ENCODE measurements at regions not wholly inside any gene's neighbourhood (a gene's known extent, or its start where the extent isn't known, plus 50 kb on each side); places are given as distances from the start of the nearest gene placed in this dataset.

GRCh38 chr3:17793542-17794195 lies 51.2 kb upstream of the TBC1D5 start:
- TF ChIP-seq POLR2AphosphoS5 (IDR thresholded peaks at IDR 0.05; ENCODE audit: low read depth, low read length), result no peak
- no peak for TF ChIP-seq EP300 (IDR thresholded peaks at IDR 0.05; ENCODE audit: borderline replicate concordance in 1 of 2, low read depth in 2 of 2, low read length in 2 of 2)
- TF ChIP-seq, protein P1, sequence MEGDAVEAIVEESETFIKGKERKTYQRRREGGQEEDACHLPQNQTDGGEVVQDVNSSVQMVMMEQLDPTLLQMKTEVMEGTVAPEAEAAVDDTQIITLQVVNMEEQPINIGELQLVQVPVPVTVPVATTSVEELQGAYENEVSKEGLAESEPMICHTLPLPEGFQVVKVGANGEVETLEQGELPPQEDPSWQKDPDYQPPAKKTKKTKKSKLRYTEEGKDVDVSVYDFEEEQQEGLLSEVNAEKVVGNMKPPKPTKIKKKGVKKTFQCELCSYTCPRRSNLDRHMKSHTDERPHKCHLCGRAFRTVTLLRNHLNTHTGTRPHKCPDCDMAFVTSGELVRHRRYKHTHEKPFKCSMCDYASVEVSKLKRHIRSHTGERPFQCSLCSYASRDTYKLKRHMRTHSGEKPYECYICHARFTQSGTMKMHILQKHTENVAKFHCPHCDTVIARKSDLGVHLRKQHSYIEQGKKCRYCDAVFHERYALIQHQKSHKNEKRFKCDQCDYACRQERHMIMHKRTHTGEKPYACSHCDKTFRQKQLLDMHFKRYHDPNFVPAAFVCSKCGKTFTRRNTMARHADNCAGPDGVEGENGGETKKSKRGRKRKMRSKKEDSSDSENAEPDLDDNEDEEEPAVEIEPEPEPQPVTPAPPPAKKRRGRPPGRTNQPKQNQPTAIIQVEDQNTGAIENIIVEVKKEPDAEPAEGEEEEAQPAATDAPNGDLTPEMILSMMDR (IDR thresholded peaks at IDR 0.05; ENCODE audit: control extremely low read depth in 1 of 3, insufficient read depth in 1 of 3, low read depth in 1 of 3, low read length in 3 of 3), result no peak
- no peak for TF ChIP-seq RNF2 (IDR thresholded peaks at IDR 0.05; ENCODE audit: borderline replicate concordance, low read depth, low read length, missing control alignments, poor library complexity, severe bottlenecking)
- TF ChIP-seq MAX (IDR thresholded peaks at IDR 0.05), result no peak
- TF ChIP-seq POLR2A (IDR thresholded peaks at IDR 0.05; ENCODE audit: control extremely low read depth in 1 of 2, low read depth in 2 of 2, low read length in 2 of 2), result no peak
- TF ChIP-seq TAF1 (IDR thresholded peaks at IDR 0.05; ENCODE audit: low read depth, low read length), result no peak
- TF ChIP-seq HDAC6 (IDR thresholded peaks at IDR 0.05; ENCODE audit: low read depth, low read length), result no peak
- TF ChIP-seq, protein P2, sequence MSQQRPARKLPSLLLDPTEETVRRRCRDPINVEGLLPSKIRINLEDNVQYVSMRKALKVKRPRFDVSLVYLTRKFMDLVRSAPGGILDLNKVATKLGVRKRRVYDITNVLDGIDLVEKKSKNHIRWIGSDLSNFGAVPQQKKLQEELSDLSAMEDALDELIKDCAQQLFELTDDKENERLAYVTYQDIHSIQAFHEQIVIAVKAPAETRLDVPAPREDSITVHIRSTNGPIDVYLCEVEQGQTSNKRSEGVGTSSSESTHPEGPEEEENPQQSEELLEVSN (IDR thresholded peaks at IDR 0.05), result no peak
- TF ChIP-seq SIN3A (conservative IDR thresholded peaks at IDR 0.05 in 1 of 2, IDR thresholded peaks at IDR 0.05 in 1 of 2; ENCODE audit: low read depth in 1 of 2, low read length in 2 of 2), result no peak
- no peak for TF ChIP-seq RAD21 (IDR thresholded peaks at IDR 0.05 in 1 of 2, conservative IDR thresholded peaks at IDR 0.05 in 1 of 2; ENCODE audit: low read depth in 2 of 2, low read length in 2 of 2)

All from H1 (cell line).